H7 (cell line): ENCODE measurements at regions not wholly inside any gene's neighbourhood (a gene's known extent, or its start where the extent isn't known, plus 50 kb on each side); places are given as distances from the start of the nearest gene placed in this dataset.

Experiments used
- DNase-seq: peaks from one replicate; pipeline ENCODE4 v3.0.0; 2012
- H3K27me3 ChIP-seq: 2 replicates; pipeline ENCODE4 v1.6.0; 2011; ENCODE audit warnings: mild to moderate bottlenecking, low read length; ENCODE audit not compliant: control insufficient read depth, insufficient read depth
- H3K36me3 ChIP-seq: replicated peaks from 2 replicates; pipeline ENCODE4 v1.5.1; 2011; ENCODE audit warnings: low read length; ENCODE audit not compliant: control insufficient read depth, insufficient read depth
- H3K4me3 ChIP-seq: 2 replicates; pipeline ENCODE4 v1.5.1; 2011; ENCODE audit warnings: low read depth, mild to moderate bottlenecking, control low read depth, low read length, moderate library complexity; ENCODE audit not compliant: insufficient read depth

DNA sequence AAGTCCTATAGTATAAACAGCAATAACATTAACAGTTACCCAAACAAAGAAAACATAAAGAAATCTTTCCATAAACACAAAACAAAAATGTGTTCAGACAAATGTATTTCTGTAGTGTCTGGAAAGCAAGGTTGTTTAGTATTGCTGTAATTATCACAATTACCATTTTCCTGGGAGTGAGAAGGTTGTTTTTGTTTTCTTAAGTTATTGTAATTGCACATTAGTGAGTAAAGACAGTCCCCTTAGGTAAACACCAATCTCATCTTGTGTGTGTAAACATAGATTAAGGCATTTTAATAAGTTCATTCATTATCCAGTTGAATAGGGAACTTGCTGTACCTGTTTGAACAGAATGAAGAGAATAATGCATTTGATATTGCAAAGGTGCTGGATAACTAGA lies 356.9 kb upstream of the ADGRL4 start:
- Histone ChIP-seq H3K36me3 (no peaks in the 10 kb centered on the region), H3K4me3 (no peak overlapping the region), H3K27me3 (no peaks in the 10 kb centered on the region)
- no peak for DNase-seq

DNA sequence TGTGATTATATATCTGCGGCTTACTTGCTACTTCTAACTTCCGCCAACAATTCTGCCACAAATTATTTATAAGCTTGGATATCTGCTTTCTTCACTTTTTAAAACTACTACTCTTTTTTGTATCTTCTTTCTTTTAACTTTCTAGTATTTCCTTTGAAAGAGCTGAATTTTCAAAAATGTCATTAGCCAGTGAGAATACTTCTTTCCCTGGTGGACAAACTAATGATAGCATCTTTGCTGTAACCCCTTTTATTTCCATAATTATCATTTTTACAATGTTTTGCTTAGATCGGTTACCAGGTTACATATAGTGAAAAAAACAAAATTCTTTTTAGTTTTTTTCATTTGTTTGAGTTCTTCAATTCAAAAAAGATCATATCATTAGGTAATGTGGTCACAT lies 355.9 kb upstream of the ADGRL4 start:
- H3K4me3 ChIP-seq, result no peak overlapping the region
- no peaks in the 10 kb centered on the region for H3K36me3 ChIP-seq
- no peak for DNase-seq
- H3K27me3 ChIP-seq, result no peaks in the 10 kb centered on the region

DNA sequence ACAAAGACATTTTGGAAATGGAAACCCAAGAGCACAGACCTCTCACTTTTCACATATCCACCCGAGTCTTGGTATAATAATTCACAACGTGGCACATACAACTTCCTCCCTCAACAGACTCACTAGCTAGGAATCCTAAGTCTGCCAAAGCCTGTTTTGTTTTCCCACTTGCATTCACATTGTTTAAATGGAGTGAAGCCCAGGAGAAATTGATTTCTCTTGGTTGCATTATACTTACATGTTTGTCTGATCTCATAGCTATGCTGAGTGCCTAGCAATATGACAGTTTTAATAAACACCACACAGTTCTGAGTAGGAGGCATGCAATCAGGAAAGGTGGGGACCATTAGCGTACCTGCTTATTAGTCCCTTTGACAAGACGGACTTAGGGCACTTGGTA lies 348.6 kb upstream of the ADGRL4 start:
- Histone ChIP-seq H3K4me3 (no peak overlapping the region), H3K27me3 (no peaks in the 10 kb centered on the region), H3K36me3 (no peaks in the 10 kb centered on the region)
- no peak for DNase-seq

DNA sequence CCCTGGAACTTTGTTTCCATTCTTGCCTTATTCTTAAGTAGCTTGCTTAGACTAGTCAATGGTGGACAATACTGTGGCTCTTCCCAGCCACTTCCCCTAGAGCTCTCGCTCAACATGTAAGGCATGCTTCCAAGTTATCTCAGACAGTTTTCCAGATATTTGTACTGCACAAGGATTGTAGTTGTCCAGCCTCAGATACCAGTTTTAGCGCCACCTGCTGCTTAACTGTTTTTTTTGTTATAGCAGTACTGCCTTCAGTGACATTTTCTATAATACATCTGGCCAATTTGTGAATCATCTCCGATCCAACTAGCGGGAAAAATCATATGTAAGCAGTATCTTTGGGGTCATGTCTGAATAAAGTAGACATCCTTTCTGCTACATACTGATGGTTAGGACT lies 346.7 kb upstream of the ADGRL4 start:
- H3K27me3 ChIP-seq, result no peaks in the 10 kb centered on the region
- DNase-seq, result peak; percentile 17
- H3K4me3 ChIP-seq, result no peak overlapping the region
- no peaks in the 10 kb centered on the region for H3K36me3 ChIP-seq

DNA sequence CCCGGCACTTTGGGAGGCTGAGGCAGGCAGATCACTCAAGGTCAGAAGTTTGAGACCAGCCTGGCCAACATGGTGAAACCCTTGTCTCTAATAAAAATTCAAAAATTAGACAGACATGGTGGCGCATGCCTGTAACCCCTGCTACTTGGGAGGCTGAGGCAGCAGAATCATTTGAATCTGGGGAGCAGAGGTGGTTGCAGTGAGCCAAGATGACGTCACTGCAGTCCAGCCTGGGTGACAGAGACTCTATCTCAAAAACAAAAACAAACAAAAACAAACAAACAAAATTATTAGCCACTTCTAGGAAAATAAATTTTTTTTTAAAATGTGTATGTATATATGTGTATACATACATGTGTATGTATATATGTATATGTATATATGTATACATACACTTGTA lies 320.3 kb upstream of the ADGRL4 start:
- Histone ChIP-seq H3K4me3 (no peak overlapping the region), H3K36me3 (no peaks in the 10 kb centered on the region), H3K27me3 (no peaks in the 10 kb centered on the region)
- no peak for DNase-seq

DNA sequence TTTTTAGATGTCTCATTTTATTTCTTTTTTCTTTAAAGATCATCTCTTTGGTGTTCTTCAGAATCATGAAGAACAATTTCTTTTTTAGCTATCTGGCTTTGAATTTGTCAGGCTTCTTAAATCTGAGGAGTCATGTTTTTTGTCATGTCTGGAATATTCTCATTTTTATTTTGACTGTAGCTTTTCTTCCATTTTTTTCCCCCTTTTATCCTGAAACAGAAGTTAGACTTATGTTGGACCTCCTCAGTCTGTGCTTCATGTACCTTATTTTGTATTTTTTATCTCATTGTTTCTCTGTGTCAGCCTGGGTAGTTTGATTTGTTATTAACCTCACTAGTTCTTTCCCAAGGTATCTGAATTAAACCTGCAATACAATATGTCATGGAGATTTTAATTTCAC lies 319.2 kb upstream of the ADGRL4 start:
- Histone ChIP-seq H3K36me3 (no peaks in the 10 kb centered on the region), H3K4me3 (no peak overlapping the region), H3K27me3 (no peaks in the 10 kb centered on the region)
- DNase-seq, result no peak

DNA sequence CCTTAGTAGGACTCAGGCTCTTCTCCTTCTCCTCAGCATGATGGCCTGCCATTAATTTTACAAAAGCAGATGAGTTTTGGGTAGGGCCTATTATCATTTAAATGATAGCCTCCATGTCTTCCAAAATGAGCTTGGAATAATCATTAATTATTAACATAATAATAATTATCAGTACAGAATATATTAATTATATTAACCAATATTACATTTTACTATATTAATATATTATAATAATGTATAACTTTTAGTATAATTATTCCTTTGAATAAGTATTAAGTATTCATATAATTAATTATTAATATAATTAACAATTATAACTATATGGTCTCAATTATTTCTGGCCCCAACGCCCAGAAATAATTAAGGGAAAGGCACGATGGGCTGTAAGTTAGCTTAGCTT lies 318.6 kb upstream of the ADGRL4 start:
- DNase-seq, result no peak
- Histone ChIP-seq H3K4me3 (no peak overlapping the region), H3K27me3 (no peaks in the 10 kb centered on the region), H3K36me3 (no peaks in the 10 kb centered on the region)

DNA sequence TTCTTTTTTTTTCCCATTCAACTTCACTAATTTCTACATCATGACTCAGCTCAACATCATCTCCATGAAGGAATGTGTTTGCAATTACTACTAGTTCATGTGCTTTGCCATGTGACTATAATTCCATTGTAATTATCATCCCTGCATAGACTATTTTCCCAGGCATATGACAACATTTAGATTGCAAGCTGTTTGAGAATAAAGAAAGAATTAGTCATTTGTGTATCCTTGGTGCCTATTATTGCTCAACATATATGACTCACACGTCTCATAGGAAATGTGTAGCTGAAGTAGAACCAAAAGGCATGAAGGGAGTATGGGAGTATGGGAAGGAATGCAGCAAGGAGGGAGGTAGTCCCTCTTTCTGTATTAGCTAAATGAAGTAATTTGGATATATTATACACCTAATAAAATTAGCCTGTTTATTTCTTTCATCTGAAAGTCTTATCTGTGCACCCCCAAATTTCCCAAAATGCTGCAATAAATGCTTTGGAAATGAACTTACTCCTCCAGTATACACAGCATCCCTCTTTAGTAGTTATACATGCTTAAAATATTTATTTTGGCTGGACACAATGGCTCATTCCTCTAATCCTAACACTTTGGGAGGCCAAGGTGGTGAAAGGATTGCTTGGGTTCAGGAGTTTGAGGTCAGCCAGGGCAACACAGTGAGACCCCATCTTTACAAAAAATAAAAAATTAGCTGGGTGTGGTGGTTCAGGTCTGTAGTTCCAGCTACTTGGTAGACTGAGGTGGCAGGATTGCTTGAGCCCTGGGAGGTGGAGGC lies 316.9 kb upstream of the ADGRL4 start:
- DNase-seq, result no peak
- Histone ChIP-seq H3K36me3 (no peaks in the 10 kb centered on the region), H3K27me3 (no peaks in the 10 kb centered on the region), H3K4me3 (no peak overlapping the region)

DNA sequence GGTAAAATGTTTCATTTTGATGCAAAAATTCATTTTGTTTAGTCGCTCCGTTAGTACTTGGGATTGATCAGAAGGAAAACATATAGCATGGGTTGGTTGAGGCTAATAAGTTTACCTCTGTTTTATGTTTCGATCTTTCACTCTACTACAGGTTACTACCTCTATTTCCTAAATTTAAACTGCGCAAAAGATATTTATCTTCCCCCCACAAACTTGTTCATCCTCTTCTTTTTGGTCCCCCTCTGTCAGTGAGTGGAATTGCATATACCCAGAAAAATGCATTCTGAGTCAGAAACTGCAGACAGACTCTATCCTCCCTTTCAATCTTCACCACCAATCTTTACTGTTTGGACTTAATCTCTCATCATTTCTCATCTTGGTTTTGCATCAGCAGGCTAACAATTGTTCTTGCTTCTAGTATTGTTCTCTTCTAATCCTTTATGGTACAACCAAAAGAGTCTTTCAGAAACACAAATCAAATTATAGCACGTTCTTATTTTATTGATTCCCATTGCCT lies 316.0 kb upstream of the ADGRL4 start:
- Histone ChIP-seq H3K27me3 (no peaks in the 10 kb centered on the region), H3K36me3 (no peaks in the 10 kb centered on the region), H3K4me3 (no peak overlapping the region)
- DNase-seq, result no peak

DNA sequence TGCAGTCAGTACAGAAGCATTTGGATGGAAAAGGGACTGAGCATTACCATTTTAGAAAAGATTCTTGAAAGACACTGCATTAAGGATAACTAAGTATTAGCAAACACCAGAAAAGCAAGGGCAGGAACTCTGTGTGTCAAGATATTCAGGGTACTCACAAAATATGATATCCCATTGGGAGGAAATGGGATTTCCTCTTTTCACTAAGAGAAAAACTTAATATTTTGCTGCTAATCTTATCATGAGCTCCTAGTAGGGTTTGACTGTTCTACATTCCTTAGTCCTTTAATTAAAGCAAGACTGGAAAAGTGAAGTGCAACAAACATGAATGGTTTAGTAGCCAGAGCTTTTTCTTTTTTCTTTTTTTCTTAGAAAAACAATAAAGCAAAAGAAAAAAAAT lies 305.9 kb upstream of the ADGRL4 start:
- no peak overlapping the region for H3K4me3 ChIP-seq
- no peaks in the 10 kb centered on the region for H3K36me3 ChIP-seq
- DNase-seq, result no peak
- H3K27me3 ChIP-seq, result no peaks in the 10 kb centered on the region

DNA sequence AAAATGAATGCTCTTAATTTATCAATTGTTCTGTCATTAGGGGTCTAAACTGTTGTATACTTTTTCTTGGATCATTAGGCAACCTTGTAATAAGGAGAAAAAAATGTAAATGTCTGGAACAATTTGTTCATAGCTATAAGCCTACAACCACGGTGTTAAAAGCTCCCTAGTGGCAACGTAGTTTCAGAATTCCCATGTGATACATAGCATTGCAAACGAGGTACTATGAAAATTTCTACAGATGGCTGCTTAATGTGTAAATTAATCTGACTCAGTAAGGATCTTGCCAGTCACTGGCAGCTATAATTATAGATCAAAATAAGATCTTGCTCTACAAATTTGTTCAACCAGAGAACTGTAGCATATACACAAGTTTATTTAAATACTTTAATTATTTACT lies 304.1 kb upstream of the ADGRL4 start:
- no peak overlapping the region for H3K4me3 ChIP-seq
- H3K36me3 ChIP-seq, result no peaks in the 10 kb centered on the region
- no peaks in the 10 kb centered on the region for H3K27me3 ChIP-seq
- no peak for DNase-seq

DNA sequence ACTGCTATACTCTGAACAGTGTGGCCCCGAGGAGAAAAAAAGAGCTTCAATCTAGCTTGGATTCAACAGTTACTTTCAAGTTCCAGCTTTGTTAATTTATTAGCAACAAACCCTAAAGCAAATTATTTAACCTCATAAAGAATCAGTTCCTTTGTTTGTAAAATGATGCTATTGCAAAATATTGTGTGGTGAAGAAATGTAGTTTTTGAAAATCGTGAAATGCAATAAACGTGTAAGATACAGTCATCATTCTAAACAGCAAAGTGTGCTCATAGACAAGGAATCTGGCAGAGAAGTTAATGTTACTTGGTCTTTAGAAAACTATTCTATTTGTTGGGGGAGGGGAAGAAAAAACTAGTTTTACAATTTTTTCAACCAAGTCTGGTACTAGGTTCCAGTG lies 297.6 kb upstream of the ADGRL4 start:
- Histone ChIP-seq H3K36me3 (no peaks in the 10 kb centered on the region), H3K27me3 (no peaks in the 10 kb centered on the region), H3K4me3 (no peak overlapping the region)
- DNase-seq, result no peak

DNA sequence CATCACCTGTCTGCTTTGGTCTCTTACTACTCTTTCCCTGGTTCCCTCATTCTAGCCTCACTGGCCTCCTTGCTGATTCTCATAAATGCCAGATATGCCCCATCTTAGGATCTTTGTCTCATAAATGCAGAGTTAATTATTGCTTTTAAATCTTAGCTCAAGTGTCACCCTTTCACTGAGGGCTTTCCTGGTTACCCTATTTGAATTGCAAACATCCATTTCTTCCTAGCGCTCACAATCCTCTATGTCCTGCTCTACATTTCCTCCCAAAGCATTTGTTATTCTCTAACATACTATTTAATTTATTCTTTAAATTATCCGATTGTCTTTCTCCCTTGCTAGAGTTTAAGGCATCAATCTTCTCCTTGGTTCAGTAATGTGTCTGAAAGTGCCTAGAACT lies 296.5 kb upstream of the ADGRL4 start:
- DNase-seq, result no peak
- Histone ChIP-seq H3K27me3 (no peaks in the 10 kb centered on the region), H3K4me3 (no peak overlapping the region), H3K36me3 (no peaks in the 10 kb centered on the region)

DNA sequence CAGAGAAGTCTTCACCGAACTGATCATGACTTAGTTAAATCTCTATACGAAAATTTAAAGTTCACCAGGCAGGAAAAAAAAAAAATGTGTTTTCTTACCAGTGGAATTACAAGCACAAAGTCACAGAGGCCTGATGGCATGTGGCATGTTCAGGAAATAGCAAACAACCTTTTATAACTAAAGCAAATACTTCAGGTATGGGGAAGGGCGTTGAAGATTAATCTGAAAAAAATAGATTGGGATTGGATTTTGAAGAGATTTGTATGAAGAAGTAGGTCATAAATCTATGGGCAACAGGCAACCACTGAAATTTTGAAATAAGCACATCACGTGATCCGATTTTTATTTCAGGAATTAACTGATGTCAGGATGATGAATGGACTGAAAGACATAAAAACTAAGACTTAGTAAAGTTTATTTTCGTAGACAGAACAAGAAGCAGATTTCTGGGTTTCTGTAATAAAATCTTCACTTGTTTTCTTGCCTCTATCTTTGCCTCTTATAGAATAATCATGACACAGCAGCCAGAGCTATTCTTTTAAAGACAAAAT lies 295.9 kb upstream of the ADGRL4 start:
- Histone ChIP-seq H3K36me3 (no peaks in the 10 kb centered on the region), H3K27me3 (no peaks in the 10 kb centered on the region), H3K4me3 (no peak overlapping the region)
- no peak for DNase-seq

DNA sequence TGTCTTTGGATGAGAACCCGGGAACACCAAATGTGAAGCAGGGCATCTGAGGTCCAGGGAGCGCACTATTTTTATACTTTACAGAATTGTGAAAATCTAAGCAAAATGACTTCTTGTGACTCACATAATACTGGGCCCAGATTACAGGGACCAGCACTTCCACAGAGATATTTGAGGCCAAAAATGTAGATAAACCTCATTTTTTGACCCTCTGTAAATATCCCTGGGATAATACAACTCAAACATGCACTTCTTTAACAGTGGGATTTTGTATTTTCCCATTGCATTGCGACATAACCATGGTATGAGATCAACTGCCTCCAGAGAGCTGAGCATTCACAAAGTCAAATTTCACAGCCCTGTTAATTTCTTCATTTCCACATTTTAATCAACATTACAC lies 289.4 kb upstream of the ADGRL4 start:
- Histone ChIP-seq H3K27me3 (no peaks in the 10 kb centered on the region; the same call in 1 of the 2 replicates), H3K36me3 (no peaks in the 10 kb centered on the region), H3K4me3 (no peak overlapping the region)
- DNase-seq, result no peak
